ENCODE measurements at regions not wholly inside any gene's neighbourhood (a gene's known extent, or its start where the extent isn't known, plus 50 kb on each side); places are given as distances from the start of the nearest gene placed in this dataset.
"Not testable (repeated sequence)": the region's sequence is repeated elsewhere in the genome, so short reads cannot be mapped to it uniquely, and the experiment has no call there.

- DNase-seq, result not testable (repeated sequence)
These were observed 1149.7 kb downstream of the DNAJB9 start for GRCh38 chr7:109719359-109719758.

GRCh38 chr7:109734601-109735000 is 1164.9 kb downstream of the DNAJB9 start:
- no peak for DNase-seq

- DNase-seq, result no peak
These were observed 1166.2 kb downstream of the DNAJB9 start for GRCh38 chr7:109735881-109736280.

GRCh38 chr7:109745677-109746410 is 1176.2 kb downstream of the DNAJB9 start:
- DNase-seq, result no peak

- no peak for DNase-seq
These were observed 1181.6 kb downstream of the DNAJB9 start for GRCh38 chr7:109751241-109751640.

GRCh38 chr7:109752068-109752467 is 1182.4 kb downstream of the DNAJB9 start:
- no peak for DNase-seq

- DNase-seq, result no peak
These were observed 1188.0 kb downstream of the DNAJB9 start for GRCh38 chr7:109757713-109758112.

- no peak for DNase-seq
These were observed 1193.9 kb downstream of the DNAJB9 start for GRCh38 chr7:109763611-109764010.

GRCh38 chr7:109772161-109772560 is 1202.5 kb downstream of the DNAJB9 start:
- no peak for DNase-seq

GRCh38 chr7:109782806-109783205 is 1213.1 kb downstream of the DNAJB9 start:
- no peak for DNase-seq

- DNase-seq, result no peak
These were observed 1236.9 kb downstream of the DNAJB9 start for GRCh38 chr7:109806548-109806947.

- DNase-seq, result no peak
These were observed 1251.5 kb downstream of the DNAJB9 start for GRCh38 chr7:109821156-109821555.

GRCh38 chr7:109834851-109835250 is 1256.1 kb upstream of the LRRN3 start:
- no peak for DNase-seq

- no peak for DNase-seq
These were observed 1255.3 kb upstream of the LRRN3 start for GRCh38 chr7:109835577-109835976.

GRCh38 chr7:109836016-109836415 is 1254.9 kb upstream of the LRRN3 start:
- DNase-seq, result no peak

GRCh38 chr7:109842386-109842785 is 1248.5 kb upstream of the LRRN3 start:
- no peak for DNase-seq

- DNase-seq, result no peak
These were observed 1246.6 kb upstream of the LRRN3 start for GRCh38 chr7:109844362-109844761.

- DNase-seq, result peak in 14 of 58 donors; percentile 1 to 33 (median 6)
These were observed 1226.7 kb upstream of the LRRN3 start for GRCh38 chr7:109864230-109864629.

- peak in 2 of 58 donors; percentile 1 to 4 for DNase-seq
These were observed 1222.6 kb upstream of the LRRN3 start for GRCh38 chr7:109868215-109868860.

- DNase-seq, result no peak
These were observed 1217.6 kb upstream of the LRRN3 start for GRCh38 chr7:109873296-109873695.

GRCh38 chr7:109879287-109879828 is 1211.6 kb upstream of the LRRN3 start:
- DNase-seq, result no peak

- no peak for DNase-seq
These were observed 1200.3 kb upstream of the LRRN3 start for GRCh38 chr7:109890622-109891021.

GRCh38 chr7:109893231-109893630 is 1197.7 kb upstream of the LRRN3 start:
- DNase-seq, result no peak

Data from anterior cingulate cortex (tissue), 58 donors.